ENCODE measurements at regions not wholly inside any gene's neighbourhood (a gene's known extent, or its start where the extent isn't known, plus 50 kb on each side); places are given as distances from the start of the nearest gene placed in this dataset.

- TF ChIP-seq, protein P1, sequence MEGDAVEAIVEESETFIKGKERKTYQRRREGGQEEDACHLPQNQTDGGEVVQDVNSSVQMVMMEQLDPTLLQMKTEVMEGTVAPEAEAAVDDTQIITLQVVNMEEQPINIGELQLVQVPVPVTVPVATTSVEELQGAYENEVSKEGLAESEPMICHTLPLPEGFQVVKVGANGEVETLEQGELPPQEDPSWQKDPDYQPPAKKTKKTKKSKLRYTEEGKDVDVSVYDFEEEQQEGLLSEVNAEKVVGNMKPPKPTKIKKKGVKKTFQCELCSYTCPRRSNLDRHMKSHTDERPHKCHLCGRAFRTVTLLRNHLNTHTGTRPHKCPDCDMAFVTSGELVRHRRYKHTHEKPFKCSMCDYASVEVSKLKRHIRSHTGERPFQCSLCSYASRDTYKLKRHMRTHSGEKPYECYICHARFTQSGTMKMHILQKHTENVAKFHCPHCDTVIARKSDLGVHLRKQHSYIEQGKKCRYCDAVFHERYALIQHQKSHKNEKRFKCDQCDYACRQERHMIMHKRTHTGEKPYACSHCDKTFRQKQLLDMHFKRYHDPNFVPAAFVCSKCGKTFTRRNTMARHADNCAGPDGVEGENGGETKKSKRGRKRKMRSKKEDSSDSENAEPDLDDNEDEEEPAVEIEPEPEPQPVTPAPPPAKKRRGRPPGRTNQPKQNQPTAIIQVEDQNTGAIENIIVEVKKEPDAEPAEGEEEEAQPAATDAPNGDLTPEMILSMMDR (conservative IDR thresholded peaks at IDR 0.05; ENCODE audit: low read depth, low read length) = no peak
- TF ChIP-seq RFX5 (IDR thresholded peaks at IDR 0.05; ENCODE audit: low read depth, low read length) (no peak), POLR2A (IDR thresholded peaks at IDR 0.05; ENCODE audit: low read depth, low read length) (no peak), CEBPB (IDR thresholded peaks at IDR 0.05; ENCODE audit: low read depth, low read length) (no peak), SMC3 (IDR thresholded peaks at IDR 0.05; ENCODE audit: low read depth, low read length) (no peak), CHD1 (IDR thresholded peaks at IDR 0.05; ENCODE audit: low read depth, low read length) (no peak), MXI1 (IDR thresholded peaks at IDR 0.05; ENCODE audit: borderline replicate concordance, low read depth, low read length) (no peak), MAFK (IDR thresholded peaks at IDR 0.05; ENCODE audit: low read depth, low read length) (no peak), BHLHE40 (IDR thresholded peaks at IDR 0.05; ENCODE audit: low read depth, low read length) (no peak), NFE2L2 (IDR thresholded peaks at IDR 0.05; ENCODE audit: low read depth, low read length) (no peak), USF2 (IDR thresholded peaks at IDR 0.05; ENCODE audit: low read depth, low read length) (no peak), MAZ (IDR thresholded peaks at IDR 0.05; ENCODE audit: borderline replicate concordance, low read depth, low read length) (no peak), RAD21 (IDR thresholded peaks at IDR 0.05; ENCODE audit: low read length) (no peak)
- TF ChIP-seq, protein P2, sequence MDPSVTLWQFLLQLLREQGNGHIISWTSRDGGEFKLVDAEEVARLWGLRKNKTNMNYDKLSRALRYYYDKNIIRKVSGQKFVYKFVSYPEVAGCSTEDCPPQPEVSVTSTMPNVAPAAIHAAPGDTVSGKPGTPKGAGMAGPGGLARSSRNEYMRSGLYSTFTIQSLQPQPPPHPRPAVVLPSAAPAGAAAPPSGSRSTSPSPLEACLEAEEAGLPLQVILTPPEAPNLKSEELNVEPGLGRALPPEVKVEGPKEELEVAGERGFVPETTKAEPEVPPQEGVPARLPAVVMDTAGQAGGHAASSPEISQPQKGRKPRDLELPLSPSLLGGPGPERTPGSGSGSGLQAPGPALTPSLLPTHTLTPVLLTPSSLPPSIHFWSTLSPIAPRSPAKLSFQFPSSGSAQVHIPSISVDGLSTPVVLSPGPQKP (IDR thresholded peaks at IDR 0.05; ENCODE audit: borderline replicate concordance, low read depth, low read length) = no peak
Observed at GRCh38 chr10:132478341-132479023, 59.1 kb upstream of the INPP5A start.
